SH-SY5Y (cell line): ENCODE measurements at regions not wholly inside any gene's neighbourhood (a gene's known extent, or its start where the extent isn't known, plus 50 kb on each side); places are given as distances from the start of the nearest gene placed in this dataset.

Experiments used
- GATA2 ChIP-seq: IDR thresholded peaks from 2 replicates; pipeline ENCODE4 v1.6.1; 2011; ENCODE audit warnings: mild to moderate bottlenecking, low read depth, low read length
- GATA3 ChIP-seq: IDR thresholded peaks from 2 replicates; pipeline ENCODE4 v1.6.1; 2011; ENCODE audit warnings: low read depth, mild to moderate bottlenecking, low read length, moderate library complexity

- TF ChIP-seq GATA2, result no peak
- TF ChIP-seq GATA3, result no peak
Measured at GRCh38 chr1:239817276-239817675, 274.4 kb upstream of the FMN2 start.
